WTC11 (cell line): ENCODE measurements at regions not wholly inside any gene's neighbourhood (a gene's known extent, or its start where the extent isn't known, plus 50 kb on each side); places are given as distances from the start of the nearest gene placed in this dataset.

ENCODE experiments used
- CREM ChIP-seq: sonication (generic); formaldehyde crosslinking; IDR thresholded peaks from 2 replicates; pipeline ENCODE4 v1.8.1; 2022; ENCODE audit warnings: mild to moderate bottlenecking, missing genetic modification reagents, moderate library complexity
- FOXJ3 ChIP-seq: sonication (generic); formaldehyde crosslinking; IDR thresholded peaks from 2 replicates; pipeline ENCODE4 v1.9.0; 2021; ENCODE audit warnings: missing genetic modification reagents, mild to moderate bottlenecking, borderline replicate concordance
- SP1 ChIP-seq: sonication (generic); formaldehyde crosslinking; conservative IDR thresholded peaks from 2 replicates; pipeline ENCODE4 v1.8.1; 2022; ENCODE audit warnings: missing genetic modification reagents
- ZBTB21 ChIP-seq: sonication (generic); formaldehyde crosslinking; IDR thresholded peaks from 2 replicates; pipeline ENCODE4 v1.8.1; 2023; ENCODE audit warnings: mild to moderate bottlenecking, missing genetic modification reagents, borderline replicate concordance
- TF ChIP-seq, protein P1 (sequence below): fragments of 200-600 bp; IDR thresholded peaks from 2 replicates; pipeline ENCODE4 v1.8.0; 2022; ENCODE audit warnings: antibody characterized with exemption
- TF ChIP-seq, protein P2 (sequence below): sonication (generic); formaldehyde crosslinking; IDR thresholded peaks from 2 replicates; pipeline ENCODE4 v1.8.0; 2022; ENCODE audit warnings: mild to moderate bottlenecking, missing genetic modification reagents
- TF ChIP-seq, protein P3 (sequence below): sonication (generic); formaldehyde crosslinking; IDR thresholded peaks from 2 replicates; pipeline ENCODE4 v1.8.0; 2022; ENCODE audit warnings: mild to moderate bottlenecking, missing genetic modification reagents

DNA sequence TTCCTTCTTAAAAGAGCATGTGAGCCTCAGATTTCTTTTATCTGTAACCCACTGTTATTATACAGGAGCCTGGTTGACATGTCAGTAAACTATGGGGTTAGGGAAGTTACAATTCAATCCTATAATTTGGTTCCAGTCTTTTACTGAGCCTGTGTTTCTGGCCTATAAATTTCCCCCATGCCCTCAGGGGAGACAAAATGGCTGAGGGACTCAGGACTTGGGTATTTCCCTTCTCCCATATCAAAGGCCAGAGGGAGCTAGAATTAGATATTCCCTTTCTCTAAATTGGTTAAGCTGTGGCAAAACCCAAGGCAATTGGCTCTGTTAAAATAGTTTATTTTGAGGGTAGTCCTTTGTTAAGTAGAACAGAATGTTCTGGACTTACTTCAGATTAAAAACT is 823.2 kb downstream of the TLE1 start:
- TF ChIP-seq, protein P1, sequence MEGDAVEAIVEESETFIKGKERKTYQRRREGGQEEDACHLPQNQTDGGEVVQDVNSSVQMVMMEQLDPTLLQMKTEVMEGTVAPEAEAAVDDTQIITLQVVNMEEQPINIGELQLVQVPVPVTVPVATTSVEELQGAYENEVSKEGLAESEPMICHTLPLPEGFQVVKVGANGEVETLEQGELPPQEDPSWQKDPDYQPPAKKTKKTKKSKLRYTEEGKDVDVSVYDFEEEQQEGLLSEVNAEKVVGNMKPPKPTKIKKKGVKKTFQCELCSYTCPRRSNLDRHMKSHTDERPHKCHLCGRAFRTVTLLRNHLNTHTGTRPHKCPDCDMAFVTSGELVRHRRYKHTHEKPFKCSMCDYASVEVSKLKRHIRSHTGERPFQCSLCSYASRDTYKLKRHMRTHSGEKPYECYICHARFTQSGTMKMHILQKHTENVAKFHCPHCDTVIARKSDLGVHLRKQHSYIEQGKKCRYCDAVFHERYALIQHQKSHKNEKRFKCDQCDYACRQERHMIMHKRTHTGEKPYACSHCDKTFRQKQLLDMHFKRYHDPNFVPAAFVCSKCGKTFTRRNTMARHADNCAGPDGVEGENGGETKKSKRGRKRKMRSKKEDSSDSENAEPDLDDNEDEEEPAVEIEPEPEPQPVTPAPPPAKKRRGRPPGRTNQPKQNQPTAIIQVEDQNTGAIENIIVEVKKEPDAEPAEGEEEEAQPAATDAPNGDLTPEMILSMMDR, result no peak
- no peak for TF ChIP-seq FOXJ3
- no peak for TF ChIP-seq SP1 (CRISPR knock-in tag)
- TF ChIP-seq CREM (CRISPR knock-in tag), result no peak
- TF ChIP-seq, protein P2, sequence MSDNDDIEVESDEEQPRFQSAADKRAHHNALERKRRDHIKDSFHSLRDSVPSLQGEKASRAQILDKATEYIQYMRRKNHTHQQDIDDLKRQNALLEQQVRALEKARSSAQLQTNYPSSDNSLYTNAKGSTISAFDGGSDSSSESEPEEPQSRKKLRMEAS (CRISPR knock-in tag), result no peak
- TF ChIP-seq, protein P3, sequence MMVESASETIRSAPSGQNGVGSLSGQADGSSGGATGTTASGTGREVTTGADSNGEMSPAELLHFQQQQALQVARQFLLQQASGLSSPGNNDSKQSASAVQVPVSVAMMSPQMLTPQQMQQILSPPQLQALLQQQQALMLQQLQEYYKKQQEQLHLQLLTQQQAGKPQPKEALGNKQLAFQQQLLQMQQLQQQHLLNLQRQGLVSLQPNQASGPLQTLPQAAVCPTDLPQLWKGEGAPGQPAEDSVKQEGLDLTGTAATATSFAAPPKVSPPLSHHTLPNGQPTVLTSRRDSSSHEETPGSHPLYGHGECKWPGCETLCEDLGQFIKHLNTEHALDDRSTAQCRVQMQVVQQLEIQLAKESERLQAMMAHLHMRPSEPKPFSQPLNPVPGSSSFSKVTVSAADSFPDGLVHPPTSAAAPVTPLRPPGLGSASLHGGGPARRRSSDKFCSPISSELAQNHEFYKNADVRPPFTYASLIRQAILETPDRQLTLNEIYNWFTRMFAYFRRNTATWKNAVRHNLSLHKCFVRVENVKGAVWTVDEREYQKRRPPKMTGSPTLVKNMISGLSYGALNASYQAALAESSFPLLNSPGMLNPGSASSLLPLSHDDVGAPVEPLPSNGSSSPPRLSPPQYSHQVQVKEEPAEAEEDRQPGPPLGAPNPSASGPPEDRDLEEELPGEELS, result no peak
- no peak for TF ChIP-seq ZBTB21
